GM12878 (cell line): ENCODE measurements at regions not wholly inside any gene's neighbourhood (a gene's known extent, or its start where the extent isn't known, plus 50 kb on each side); places are given as distances from the start of the nearest gene placed in this dataset.

Experiments
- ATAC-seq: fragments of 200-7000 bp; cut with Tn5 transposase; 3 replicates; pipeline ENCODE4 v1.9.1; 2020; ENCODE audit warnings: mild to moderate bottlenecking, moderate library complexity
- BruUV-seq: library from RNA; stranded (reverse); fragments of 400-500 nt; replicated peaks from 2 replicates; lab custom pipeline; 2021; lab: Mats Ljungman, UMichigan
- CTCF ChIA-PET: fragments of 300-600 bp; sonication (Branson Sonifier 250); formaldehyde crosslinking; extraction: SDS; loops from one replicate; lab custom pipeline; 2021; ENCODE audit warnings: inconsistent platforms; lab: Yijun Ruan, JAX
- POLR2A ChIA-PET: fragments of 350-600 bp; formaldehyde crosslinking; extraction: SDS; loops from one replicate; lab custom pipeline; 2021; ENCODE audit warnings: inconsistent platforms; lab: Charles Lee
- RAD21 ChIA-PET: fragments of 300-600 bp; sonication (Branson Sonifier 250); formaldehyde crosslinking; loops from one replicate; lab custom pipeline; 2023; ENCODE audit warnings: antibody characterized with exemption; ENCODE audit not compliant: unreplicated experiment; lab: Charles Lee
- SMC1A ChIA-PET: fragments of 300-600 bp; sonication (Branson Sonifier 250); formaldehyde crosslinking; loops from one replicate; lab custom pipeline; 2023; ENCODE audit not compliant: unreplicated experiment, uncharacterized antibody; lab: Charles Lee
- DNase-seq: peaks from one replicate; pipeline ENCODE4 v3.0.0-alpha.2; 2011; ENCODE audit warnings: low read depth, low spot score
- FAIRE-seq: peaks from 3 replicates; lab custom pipeline; 2011; peaks lifted over from hg19 to GRCh38; lab: Jason Lieb, UNC
- H2AFZ ChIP-seq: 2 replicates; pipeline ENCODE4 v1.6.0; 2011; ENCODE audit warnings: low read depth, low read length, control low read depth; ENCODE audit not compliant: control insufficient read depth
- H3K27ac ChIP-seq: 2 replicates; pipeline ENCODE4 v1.5.1; 2011; ENCODE audit warnings: control low read depth; ENCODE audit not compliant: control insufficient read depth, insufficient read depth
- H3K27me3 ChIP-seq, 2 experiments: replicated peaks in 1 of 2; 2 replicates each; pipeline versions ENCODE4 v1.6.0 to v1.6.1; 2011; ENCODE audit warnings: low read length in 1 of 2; ENCODE audit not compliant: control insufficient read depth in 2 of 2, insufficient read depth in 2 of 2
- H3K36me3 ChIP-seq, 2 experiments: 2 replicates each; pipeline ENCODE4 v1.5.1; 2011; ENCODE audit warnings: low read length in 1 of 2; ENCODE audit not compliant: control insufficient read depth in 2 of 2, insufficient read depth in 2 of 2
- H3K4me1 ChIP-seq: 2 replicates; pipeline ENCODE4 v1.6.1; 2011; ENCODE audit warnings: mild to moderate bottlenecking, low read length, moderate library complexity, mixed read lengths; ENCODE audit not compliant: control insufficient read depth, insufficient read depth
- H3K4me2 ChIP-seq: 2 replicates; pipeline ENCODE4 v1.6.0; 2011; ENCODE audit warnings: control low read depth; ENCODE audit not compliant: control insufficient read depth, insufficient read depth
- H3K4me3 ChIP-seq: fragments of 200-600 bp; sonication (generic); 2 replicates; pipeline ENCODE4 v1.5.1; 2016
- H3K79me2 ChIP-seq: 2 replicates; pipeline ENCODE4 v1.6.0; 2011; ENCODE audit warnings: low read length; ENCODE audit not compliant: control insufficient read depth, insufficient read depth
- H3K9ac ChIP-seq: 2 replicates; pipeline ENCODE4 v1.8.0; 2011; ENCODE audit warnings: low read length, control low read depth, mixed read lengths; ENCODE audit not compliant: control insufficient read depth, insufficient read depth
- H3K9me3 ChIP-seq: replicated peaks from 3 replicates; pipeline ENCODE4 v1.5.1; 2011; ENCODE audit warnings: mild to moderate bottlenecking, low read length; ENCODE audit not compliant: control insufficient read depth, insufficient read depth
- H4K20me1 ChIP-seq: 2 replicates; pipeline ENCODE4 v1.6.0; 2011; ENCODE audit not compliant: control insufficient read depth, insufficient read depth
- CBFB ChIP-seq: IDR thresholded peaks from 2 replicates; pipeline ENCODE4 v1.6.1; 2016; ENCODE audit warnings: antibody characterized with exemption, low read depth
- CREB1 ChIP-seq: IDR thresholded peaks from 2 replicates; pipeline ENCODE4 v1.6.1; 2012; ENCODE audit warnings: low read depth, mild to moderate bottlenecking, inconsistent platforms
- ETV6 ChIP-seq, 2 experiments: fragments of 450-650 bp in 1 of 2; IDR thresholded peaks in 1 of 2; conservative IDR thresholded peaks in 1 of 2; 2 replicates each; pipeline ENCODE4 v1.6.1; 2014; ENCODE audit warnings: antibody characterized with exemption in 1 of 2, borderline replicate concordance in 1 of 2, low read depth in 1 of 2, mild to moderate bottlenecking in 1 of 2, moderate library complexity in 1 of 2
- KDM1A ChIP-seq: fragments of 200-600 bp; sonication (generic); IDR thresholded peaks from 2 replicates; pipeline ENCODE4 v1.6.1; 2016; ENCODE audit warnings: borderline replicate concordance
- POU2F2 ChIP-seq: IDR thresholded peaks from 3 replicates; pipeline ENCODE4 v1.6.1; 2011; ENCODE audit warnings: low read depth, mild to moderate bottlenecking, low read length, borderline replicate concordance
- SREBF1 ChIP-seq: IDR thresholded peaks from 2 replicates; pipeline ENCODE4 v1.6.1; 2012; ENCODE audit warnings: mild to moderate bottlenecking, low read length
- WRNIP1 ChIP-seq: IDR thresholded peaks from 2 replicates; pipeline ENCODE4 v1.6.1; 2011; ENCODE audit warnings: low read depth, low read length, improper control_type of control experiment, borderline replicate concordance
- YBX1 ChIP-seq: fragments of 450-650 bp; IDR thresholded peaks from 2 replicates; pipeline ENCODE4 v1.6.1; 2016; ENCODE audit warnings: antibody characterized with exemption
- YY1 ChIP-seq: IDR thresholded peaks from 2 replicates; pipeline ENCODE4 v1.6.1; 2011; ENCODE audit warnings: low read depth, mild to moderate bottlenecking, low read length
- WGBS: methylation state at CpG from one replicate; pipeline ENCODE4 v1.1.6; 2016; ENCODE audit warnings: low lambda C conversion rate; ENCODE audit not compliant: insufficient replicate concordance, insufficient coverage; ENCODE audit errors: missing lambda C conversion rate; 5-methylcytosine and 5-hydroxymethylcytosine counted together
- in situ Hi-C: fragments of 300-500 bp; cut with MboI; formaldehyde crosslinking; loops from 9 replicates; pipeline ENCODE4 v1.14.3; 2018; ENCODE audit warnings: mixed read lengths
- intact Hi-C: fragments of 100-400 bp; cut with micrococcal nuclease; formaldehyde crosslinking; loops from one replicate; pipeline ENCODE4 v1.14.2; 2022; ENCODE audit not compliant: unreplicated experiment
- TF ChIP-seq, protein P1 (sequence below): fragments of 450-650 bp; formaldehyde crosslinking; IDR thresholded peaks from 2 replicates; pipeline ENCODE4 v1.5.0; 2022; ENCODE audit warnings: mild to moderate bottlenecking, missing genetic modification characterization

DNA sequence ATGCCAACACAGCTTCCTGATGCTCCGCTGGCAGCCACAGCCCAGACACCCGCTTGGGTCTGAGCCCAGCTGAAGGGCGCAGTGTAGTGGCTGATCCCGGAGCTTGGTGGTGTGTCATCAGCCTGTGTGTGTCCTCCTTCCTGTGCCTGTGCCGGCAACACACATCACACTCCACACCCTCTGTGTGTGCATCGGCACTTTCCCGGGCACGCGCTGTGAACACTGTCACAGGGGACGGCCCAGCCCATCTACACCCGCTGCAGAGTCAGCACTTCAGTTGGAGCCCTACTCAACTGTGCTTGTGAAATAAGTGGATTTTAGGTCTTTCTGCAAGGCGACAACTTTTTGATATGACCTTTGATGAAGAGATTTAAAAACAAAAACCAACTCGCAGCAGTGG is 189.4 kb downstream of the IRX2 start (continued):
- TF ChIP-seq, protein P1, sequence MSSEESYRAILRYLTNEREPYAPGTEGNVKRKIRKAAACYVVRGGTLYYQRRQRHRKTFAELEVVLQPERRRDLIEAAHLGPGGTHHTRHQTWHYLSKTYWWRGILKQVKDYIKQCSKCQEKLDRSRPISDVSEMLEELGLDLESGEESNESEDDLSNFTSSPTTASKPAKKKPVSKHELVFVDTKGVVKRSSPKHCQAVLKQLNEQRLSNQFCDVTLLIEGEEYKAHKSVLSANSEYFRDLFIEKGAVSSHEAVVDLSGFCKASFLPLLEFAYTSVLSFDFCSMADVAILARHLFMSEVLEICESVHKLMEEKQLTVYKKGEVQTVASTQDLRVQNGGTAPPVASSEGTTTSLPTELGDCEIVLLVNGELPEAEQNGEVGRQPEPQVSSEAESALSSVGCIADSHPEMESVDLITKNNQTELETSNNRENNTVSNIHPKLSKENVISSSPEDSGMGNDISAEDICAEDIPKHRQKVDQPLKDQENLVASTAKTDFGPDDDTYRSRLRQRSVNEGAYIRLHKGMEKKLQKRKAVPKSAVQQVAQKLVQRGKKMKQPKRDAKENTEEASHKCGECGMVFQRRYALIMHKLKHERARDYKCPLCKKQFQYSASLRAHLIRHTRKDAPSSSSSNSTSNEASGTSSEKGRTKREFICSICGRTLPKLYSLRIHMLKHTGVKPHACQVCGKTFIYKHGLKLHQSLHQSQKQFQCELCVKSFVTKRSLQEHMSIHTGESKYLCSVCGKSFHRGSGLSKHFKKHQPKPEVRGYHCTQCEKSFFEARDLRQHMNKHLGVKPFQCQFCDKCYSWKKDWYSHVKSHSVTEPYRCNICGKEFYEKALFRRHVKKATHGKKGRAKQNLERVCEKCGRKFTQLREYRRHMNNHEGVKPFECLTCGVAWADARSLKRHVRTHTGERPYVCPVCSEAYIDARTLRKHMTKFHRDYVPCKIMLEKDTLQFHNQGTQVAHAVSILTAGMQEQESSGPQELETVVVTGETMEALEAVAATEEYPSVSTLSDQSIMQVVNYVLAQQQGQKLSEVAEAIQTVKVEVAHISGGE (CRISPR knock-in tag) = no peak
- TF ChIP-seq POU2F2 (no peak), ETV6 (conservative IDR thresholded peaks at IDR 0.05 in 1 of 2, IDR thresholded peaks at IDR 0.05 in 1 of 2; ENCODE audit: borderline replicate concordance in 1 of 2, low read depth in 1 of 2) (no peak), YBX1 (no peak)

DNA sequence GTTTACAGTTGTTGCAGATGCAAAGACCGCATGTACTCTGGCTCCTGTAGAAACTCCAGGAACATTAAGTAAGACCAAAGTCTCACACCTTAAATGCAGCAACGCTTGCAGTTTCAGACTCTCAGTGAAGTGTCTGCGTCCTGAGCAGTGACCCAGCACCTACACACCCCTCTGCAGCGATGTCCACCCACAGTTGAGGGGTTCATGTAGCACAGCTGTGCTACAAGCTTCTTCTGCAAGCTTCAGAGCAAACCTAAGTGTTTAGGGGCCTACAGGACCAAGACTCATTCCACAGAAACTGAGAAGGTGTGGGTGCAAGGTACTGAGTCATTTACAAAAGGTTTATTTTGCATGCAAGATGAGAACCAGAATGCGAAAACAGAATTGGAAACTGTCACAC is 191.0 kb downstream of the IRX2 start:
- CTCF ChIA-PET = no interaction called here
- BruUV-seq = no TSS peak
- SMC1A ChIA-PET = no interaction called here
- Histone ChIP-seq H3K79me2 (no peaks in the 10 kb centered on the region), H3K4me2 (no peak overlapping the region), H3K27me3 (no peaks in the 10 kb centered on the region), H3K9me3 (no peaks in the 10 kb centered on the region; the same call in 2 of the 3 replicates), H4K20me1 (no peaks in the 10 kb centered on the region), H3K27ac (no peak overlapping the region), H3K9ac (no peak overlapping the region), H3K36me3 (no peaks in the 10 kb centered on the region), H3K4me1 (no peaks in the 10 kb centered on the region), H2AFZ (no peak overlapping the region), H3K4me3 (no peak overlapping the region)
- 42% methylated on average over 5 of the region's 5 CpGs for WGBS
- RAD21 ChIA-PET = no interaction called here
- TF ChIP-seq KDM1A (no peak), YY1 (no peak), WRNIP1 (no peak), SREBF1 (no peak), CBFB (no peak), CREB1 (no peak)
- intact Hi-C loops = no loop called here
- ATAC-seq (no peak), FAIRE-seq (no peak), DNase-seq (no peak)
- in situ Hi-C loops = no loop called here
- POLR2A ChIA-PET = no interaction called here
